ENCODE measurements at regions not wholly inside any gene's neighbourhood (a gene's known extent, or its start where the extent isn't known, plus 50 kb on each side); places are given as distances from the start of the nearest gene placed in this dataset.

DNA sequence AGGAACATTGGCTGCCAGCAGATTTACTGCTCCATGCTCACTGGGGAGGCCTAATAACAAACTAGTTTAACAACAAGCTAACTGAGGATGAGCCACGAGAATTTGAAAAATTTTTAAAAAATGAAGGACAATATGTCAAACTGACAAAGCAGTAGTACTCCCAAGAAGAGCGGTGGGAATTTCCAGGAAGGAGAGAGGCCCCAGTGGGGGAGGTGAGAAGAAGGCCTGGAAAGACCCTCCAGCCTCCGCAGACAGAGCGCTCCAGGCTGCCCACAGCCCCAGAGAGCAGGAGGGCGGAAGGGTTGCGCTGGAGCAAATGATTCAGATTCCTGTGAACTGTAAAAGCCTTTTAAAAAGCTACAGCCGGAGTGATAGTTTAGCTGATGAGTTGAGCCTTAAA is 78.5 kb downstream of the SIPA1L2 start:
- intact Hi-C loops (cut with DNase I), result loop anchor here in 1 of 2 donors (5.0 kb wide), 1 partner anchor 76 kb away; no protein-coding TSS in a partner anchor
- WGBS, 2 donors, result 94 to 96% methylated on average over 7 of the region's 7 CpGs
- Histone ChIP-seq H3K27ac (ENCODE audit: low read depth in 1 of 2, low read length in 2 of 2) (no peak overlapping the region), H3K9me3 (ENCODE audit: control insufficient read depth, low read length) (no peaks in the 10 kb centered on the region), H3K4me3 (ENCODE audit: low read length in 2 of 2) (no peak overlapping the region), H3K36me3 (ENCODE audit: control insufficient read depth in 1 of 2, insufficient read depth in 2 of 2, low read length in 1 of 2) (no peaks in the 10 kb centered on the region), H3K4me1 (ENCODE audit: control insufficient read depth in 1 of 2, insufficient read depth in 2 of 2, low read length in 2 of 2) (peaks cover 0 to 17% of the 10 kb centered on the region in 2 donors), H3K27me3 (ENCODE audit: control insufficient read depth in 1 of 2, insufficient read depth in 2 of 2, low read length in 1 of 2) (no peaks in the 10 kb centered on the region)
- no peak for ATAC-seq (ENCODE audit: low FRiP score)
- no peak for DNase-seq

DNA sequence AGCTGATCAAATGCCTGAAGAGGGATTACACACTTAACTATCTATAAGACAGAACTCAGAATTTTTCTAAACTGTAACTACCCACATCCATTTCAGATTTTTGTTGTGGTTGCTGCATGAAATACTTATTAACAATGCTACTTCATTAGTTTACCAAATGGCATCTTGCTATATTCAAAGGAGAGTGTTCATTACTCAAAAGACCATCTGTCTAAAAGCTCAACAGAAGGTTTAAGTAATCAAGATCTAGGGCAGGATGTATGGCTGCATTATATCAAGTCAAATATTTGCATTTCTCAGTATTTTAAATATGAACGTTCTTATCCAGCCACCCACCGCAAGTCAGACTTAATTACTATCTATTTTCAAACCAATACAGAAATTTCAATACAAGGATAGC is 79.9 kb downstream of the SIPA1L2 start:
- H3K4me1 ChIP-seq (ENCODE audit: control insufficient read depth in 1 of 2, insufficient read depth in 2 of 2, low read length in 2 of 2), result peaks cover 0 to 11% of the 10 kb centered on the region in 2 donors

DNA sequence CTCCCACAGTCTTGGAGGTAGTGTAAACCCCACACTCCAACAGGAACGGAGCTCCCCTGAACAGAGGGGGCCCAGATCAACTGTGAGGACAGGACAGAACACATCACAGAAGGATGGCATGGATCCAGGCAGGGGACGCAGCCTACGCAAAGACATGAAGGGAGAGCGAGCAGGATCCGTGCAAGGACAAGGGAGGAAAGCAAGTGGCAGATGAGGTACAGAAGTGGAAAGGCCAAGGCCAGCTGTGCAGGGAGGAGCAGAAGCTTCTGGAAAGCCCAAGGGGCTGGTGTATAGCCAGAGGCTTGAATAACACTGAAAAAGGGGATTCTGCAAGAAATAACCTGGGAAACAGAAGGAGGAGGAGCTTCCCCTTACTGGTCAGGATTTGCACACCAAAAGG is 81.2 kb downstream of the SIPA1L2 start:
- Histone ChIP-seq H3K27me3 (ENCODE audit: control insufficient read depth in 1 of 2, insufficient read depth in 2 of 2, low read length in 1 of 2) (no peaks in the 10 kb centered on the region), H3K9me3 (ENCODE audit: control insufficient read depth, low read length) (no peaks in the 10 kb centered on the region), H3K27ac (ENCODE audit: low read depth in 1 of 2, low read length in 2 of 2) (no peak overlapping the region), H3K4me3 (ENCODE audit: low read length in 2 of 2) (no peak overlapping the region), H3K4me1 (ENCODE audit: control insufficient read depth in 1 of 2, insufficient read depth in 2 of 2, low read length in 2 of 2) (peaks cover 0 to 5% of the 10 kb centered on the region in 2 donors), H3K36me3 (ENCODE audit: control insufficient read depth in 1 of 2, insufficient read depth in 2 of 2, low read length in 1 of 2) (no peaks in the 10 kb centered on the region)
- no peak for ATAC-seq (ENCODE audit: low FRiP score)
- DNase-seq, result no peak
- 97 to 98% methylated on average over 5 of the region's 5 CpGs for WGBS, 2 donors
- intact Hi-C loops (cut with DNase I), result no loop called here

More for the DNA sequence above, 79.9 kb downstream of the SIPA1L2 start:
- Histone ChIP-seq H3K4me3 (ENCODE audit: low read length in 2 of 2) (no peak overlapping the region), H3K27ac (ENCODE audit: low read depth in 1 of 2, low read length in 2 of 2) (no peak overlapping the region), H3K27me3 (ENCODE audit: control insufficient read depth in 1 of 2, insufficient read depth in 2 of 2, low read length in 1 of 2) (no peaks in the 10 kb centered on the region), H3K9me3 (ENCODE audit: control insufficient read depth, low read length) (no peaks in the 10 kb centered on the region), H3K36me3 (ENCODE audit: control insufficient read depth in 1 of 2, insufficient read depth in 2 of 2, low read length in 1 of 2) (no peaks in the 10 kb centered on the region)
- DNase-seq (no peak), ATAC-seq (ENCODE audit: low FRiP score) (no peak)
- intact Hi-C loops (cut with DNase I), result loop anchor here in 1 of 2 donors (5.0 kb wide), 1 partner anchor 77 kb away; no protein-coding TSS in a partner anchor
- WGBS, 2 donors, result 89 to 91% methylated on average over 2 of the region's 2 CpGs

DNA sequence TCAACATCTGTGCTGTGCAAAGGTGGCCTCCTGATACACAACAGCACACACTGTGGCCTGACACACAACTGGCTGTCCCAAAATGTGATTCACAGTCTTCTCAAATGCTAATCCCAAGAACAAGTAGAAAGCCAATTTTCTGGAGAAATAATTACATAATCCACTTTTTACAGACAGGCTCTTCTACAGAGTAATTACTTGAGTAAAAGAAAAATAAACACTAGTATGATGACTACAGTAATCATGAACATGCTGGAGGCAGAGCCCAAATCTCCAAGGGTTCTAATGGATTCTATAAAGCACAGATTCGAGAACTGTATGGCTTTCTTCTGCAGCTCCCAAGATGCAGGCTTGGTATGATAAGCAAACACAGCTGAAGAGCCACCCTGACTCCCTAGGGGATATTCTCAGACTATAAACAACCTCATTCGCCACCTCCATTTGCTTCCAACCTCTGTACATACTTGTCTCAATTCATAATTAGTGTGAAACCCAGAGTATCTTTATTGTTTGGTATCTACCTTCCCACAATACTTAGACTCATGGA is 81.9 kb downstream of the SIPA1L2 start:
- H3K9me3 ChIP-seq (ENCODE audit: control insufficient read depth, low read length), result no peaks in the 10 kb centered on the region
- H3K27ac ChIP-seq (ENCODE audit: low read depth in 1 of 2, low read length in 2 of 2), result no peak overlapping the region
- 92 to 94% methylated on average over 2 of the region's 2 CpGs for WGBS, 2 donors
- H3K4me1 ChIP-seq (ENCODE audit: control insufficient read depth in 1 of 2, insufficient read depth in 2 of 2, low read length in 2 of 2), result peaks cover 0 to 2% of the 10 kb centered on the region in 2 donors
- DNase-seq (no peak), ATAC-seq (ENCODE audit: low FRiP score) (no peak)
- no peaks in the 10 kb centered on the region for H3K27me3 ChIP-seq (ENCODE audit: control insufficient read depth in 1 of 2, insufficient read depth in 2 of 2, low read length in 1 of 2)
- H3K36me3 ChIP-seq (ENCODE audit: control insufficient read depth in 1 of 2, insufficient read depth in 2 of 2, low read length in 1 of 2), result no peaks in the 10 kb centered on the region
- no peak overlapping the region for H3K4me3 ChIP-seq (ENCODE audit: low read length in 2 of 2)
- intact Hi-C loops (cut with DNase I), result no loop called here

DNA sequence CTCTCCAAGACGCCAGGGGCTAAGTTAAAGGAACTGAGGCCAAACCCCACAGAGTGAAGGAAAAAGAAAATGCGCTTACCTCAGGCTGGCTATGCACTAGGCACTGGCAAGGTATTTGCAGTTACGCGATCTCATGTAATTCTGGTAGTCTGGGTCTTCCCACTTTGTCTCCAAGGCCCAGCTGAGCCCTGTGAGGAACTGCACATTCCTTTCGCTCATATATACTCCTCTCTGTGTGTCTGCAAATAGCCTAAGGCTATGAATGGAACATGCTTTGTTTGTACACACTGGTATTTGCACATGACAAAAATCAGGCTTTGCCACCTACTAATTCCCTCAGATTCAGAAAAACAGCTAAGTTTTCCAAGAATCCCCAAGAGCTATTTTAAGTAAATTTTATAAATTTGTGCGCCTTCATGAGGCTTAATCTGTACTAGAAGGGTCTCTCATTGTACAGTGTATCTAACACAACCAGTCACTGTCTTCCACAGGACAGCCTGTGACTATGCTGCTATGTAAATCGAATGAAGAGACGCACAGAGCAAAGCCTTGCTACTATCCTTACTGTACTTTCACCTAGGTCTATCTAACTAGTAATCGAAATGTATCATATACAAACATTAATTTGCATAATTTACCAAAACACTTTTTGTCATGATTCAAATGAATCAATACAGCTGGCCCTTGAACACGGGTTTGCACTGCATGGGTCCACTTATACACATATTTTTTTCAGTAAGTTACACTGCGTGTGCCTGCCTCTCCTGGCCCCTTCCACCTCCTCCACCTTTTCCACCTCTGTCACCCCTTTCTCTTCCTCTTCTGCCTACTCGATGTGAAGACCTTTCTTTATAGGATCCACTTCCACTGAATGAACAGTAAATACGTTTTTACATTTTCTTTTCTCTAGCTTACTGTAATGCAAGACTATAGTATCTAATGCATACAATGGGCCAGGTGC is 87.0 kb downstream of the SIPA1L2 start:
- ATAC-seq (ENCODE audit: low FRiP score) (no peak), DNase-seq (no peak)
- H3K4me1 ChIP-seq (ENCODE audit: control insufficient read depth in 1 of 2, insufficient read depth in 2 of 2, low read length in 2 of 2), result no peaks in the 10 kb centered on the region
- peaks cover 0 to 1% of the 10 kb centered on the region in 2 donors for H3K36me3 ChIP-seq (ENCODE audit: control insufficient read depth in 1 of 2, insufficient read depth in 2 of 2, low read length in 1 of 2)
- H3K27ac ChIP-seq (ENCODE audit: low read depth in 1 of 2, low read length in 2 of 2), result no peak overlapping the region
- H3K4me3 ChIP-seq (ENCODE audit: low read length in 2 of 2), result no peak overlapping the region
- intact Hi-C loops (cut with DNase I), result no loop called here
- no peaks in the 10 kb centered on the region for H3K27me3 ChIP-seq (ENCODE audit: control insufficient read depth in 1 of 2, insufficient read depth in 2 of 2, low read length in 1 of 2)
- no peaks in the 10 kb centered on the region for H3K9me3 ChIP-seq (ENCODE audit: control insufficient read depth, low read length)
- WGBS, 2 donors, result 91% methylated on average over 13 of the region's 13 CpGs

DNA sequence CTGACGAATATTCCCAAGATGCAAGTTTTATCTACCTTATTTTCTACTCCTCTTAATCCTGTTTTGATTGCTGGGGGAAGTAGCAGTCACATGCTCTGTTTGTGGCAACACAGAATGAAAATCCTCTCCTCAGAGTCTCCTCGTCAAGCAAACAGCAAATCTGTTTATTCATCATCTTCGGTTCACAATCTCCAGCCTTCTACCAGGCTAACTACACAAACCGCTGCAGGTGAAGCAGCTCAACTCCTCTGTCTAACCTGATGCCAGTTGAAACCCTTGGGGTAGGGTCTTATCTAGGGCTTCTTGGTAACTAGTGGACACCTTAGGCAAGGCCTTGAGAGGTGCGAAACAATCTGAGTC is 91.0 kb downstream of the SIPA1L2 start:
- peaks cover 0 to 1% of the 10 kb centered on the region in 2 donors for H3K36me3 ChIP-seq (ENCODE audit: control insufficient read depth in 1 of 2, insufficient read depth in 2 of 2, low read length in 1 of 2)
- H3K4me3 ChIP-seq (ENCODE audit: low read length in 2 of 2), result no peak overlapping the region
- ATAC-seq (ENCODE audit: low FRiP score) (no peak), DNase-seq (no peak)
- no peaks in the 10 kb centered on the region for H3K27me3 ChIP-seq (ENCODE audit: control insufficient read depth in 1 of 2, insufficient read depth in 2 of 2, low read length in 1 of 2)
- intact Hi-C loops (cut with DNase I), result no loop called here
- 95% methylated on average over 5 of the region's 5 CpGs for WGBS, 2 donors
- H3K9me3 ChIP-seq (ENCODE audit: control insufficient read depth, low read length), result no peaks in the 10 kb centered on the region
- no peak overlapping the region for H3K27ac ChIP-seq (ENCODE audit: low read depth in 1 of 2, low read length in 2 of 2)
- no peaks in the 10 kb centered on the region for H3K4me1 ChIP-seq (ENCODE audit: control insufficient read depth in 1 of 2, insufficient read depth in 2 of 2, low read length in 2 of 2)

DNA sequence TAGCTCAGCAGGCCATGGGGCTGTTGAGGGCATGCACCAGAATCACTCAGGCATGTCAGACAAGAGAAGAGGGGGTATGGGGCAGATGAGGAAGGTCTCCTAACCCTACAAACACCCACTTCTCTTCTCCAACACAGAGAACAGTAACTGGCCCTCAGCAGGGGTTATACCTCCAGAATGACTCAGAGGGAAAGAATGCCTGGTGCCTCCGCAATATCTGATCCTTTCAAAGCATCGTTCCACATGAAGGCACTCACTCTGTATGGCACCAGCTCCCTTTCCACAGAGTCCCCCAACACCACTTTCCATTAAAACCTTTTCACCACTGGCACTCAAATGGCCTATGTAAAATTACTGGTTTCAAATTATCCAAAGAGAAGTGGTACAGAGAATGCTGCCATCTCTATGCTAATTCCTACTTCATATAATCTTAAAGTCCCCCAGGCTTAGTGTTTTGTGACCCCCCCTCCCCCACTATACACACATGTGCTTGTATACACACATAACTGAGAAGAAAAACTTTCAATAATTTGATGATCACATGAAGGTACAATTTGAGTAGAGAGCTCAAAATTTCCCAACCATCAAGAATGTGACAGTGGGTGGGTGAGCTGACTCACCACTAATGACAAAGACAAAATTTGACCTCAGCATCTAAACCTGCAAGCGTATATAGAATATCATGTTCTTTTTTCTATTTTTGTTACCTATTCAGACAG is 91.5 kb downstream of the SIPA1L2 start:
- intact Hi-C loops (cut with DNase I), result no loop called here
- Histone ChIP-seq H3K36me3 (ENCODE audit: control insufficient read depth in 1 of 2, insufficient read depth in 2 of 2, low read length in 1 of 2) (peaks cover 0 to 1% of the 10 kb centered on the region in 2 donors), H3K4me1 (ENCODE audit: control insufficient read depth in 1 of 2, insufficient read depth in 2 of 2, low read length in 2 of 2) (no peaks in the 10 kb centered on the region), H3K27me3 (ENCODE audit: control insufficient read depth in 1 of 2, insufficient read depth in 2 of 2, low read length in 1 of 2) (no peaks in the 10 kb centered on the region), H3K9me3 (ENCODE audit: control insufficient read depth, low read length) (no peaks in the 10 kb centered on the region), H3K27ac (ENCODE audit: low read depth in 1 of 2, low read length in 2 of 2) (no peak overlapping the region), H3K4me3 (ENCODE audit: low read length in 2 of 2) (no peak overlapping the region)
- ATAC-seq (ENCODE audit: low FRiP score) (no peak), DNase-seq (no peak)
- 83 to 86% methylated on average over 3 of the region's 3 CpGs for WGBS, 2 donors

DNA sequence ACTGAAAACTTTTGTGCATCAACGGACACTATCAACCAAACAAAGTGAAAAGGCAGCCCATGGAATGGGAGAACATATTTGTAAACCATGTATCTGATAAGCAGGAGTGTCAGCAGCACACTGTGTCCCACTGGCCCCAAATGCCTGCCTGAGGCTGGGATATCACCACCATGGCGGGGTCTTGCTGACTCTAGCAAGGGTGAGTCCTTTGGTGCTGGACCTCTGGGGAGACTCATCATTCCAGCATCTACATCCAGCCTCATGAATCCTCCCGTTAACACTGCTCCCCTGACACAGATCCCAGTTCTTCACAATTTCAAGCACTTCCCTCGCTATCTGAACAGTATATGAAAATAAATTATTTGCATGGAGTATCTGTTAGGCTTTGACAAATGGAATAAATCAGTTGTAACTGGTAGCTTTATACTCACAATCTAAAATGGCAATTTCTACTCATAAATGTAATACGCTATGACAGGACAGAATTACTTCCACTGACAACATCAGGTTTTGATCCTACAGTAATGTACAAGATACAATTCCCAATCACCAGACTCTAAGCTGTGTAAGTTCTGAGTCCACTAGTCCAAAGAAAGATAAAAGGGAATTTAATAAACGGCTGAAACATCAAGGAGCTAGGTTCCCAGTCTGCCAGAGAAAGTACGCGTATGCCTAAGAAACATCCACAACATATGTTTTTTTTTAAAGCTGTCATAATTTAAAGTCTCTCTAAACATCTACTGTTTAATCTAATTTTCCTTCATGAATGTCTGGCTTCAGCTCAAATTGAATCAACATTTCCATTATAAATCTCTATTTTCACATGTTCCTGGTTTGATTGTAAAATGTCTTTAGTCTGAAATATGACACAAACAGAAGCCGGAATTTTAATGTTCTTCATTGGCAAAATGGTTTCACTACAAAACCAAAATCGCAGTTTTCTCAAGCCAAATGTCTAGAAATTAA is 95.1 kb downstream of the SIPA1L2 start:
- H3K27ac ChIP-seq (ENCODE audit: low read depth in 1 of 2, low read length in 2 of 2), result no peak overlapping the region

More for the DNA sequence above, 95.1 kb downstream of the SIPA1L2 start:
- no peaks in the 10 kb centered on the region for H3K4me1 ChIP-seq (ENCODE audit: control insufficient read depth in 1 of 2, insufficient read depth in 2 of 2, low read length in 2 of 2)
- peaks cover 0 to 3% of the 10 kb centered on the region in 2 donors for H3K36me3 ChIP-seq (ENCODE audit: control insufficient read depth in 1 of 2, insufficient read depth in 2 of 2, low read length in 1 of 2)
- WGBS, 2 donors, result 92% methylated on average over 10 of the region's 10 CpGs
- ATAC-seq (ENCODE audit: low FRiP score) (no peak), DNase-seq (no peak)
- intact Hi-C loops (cut with DNase I), result no loop called here
- no peak overlapping the region for H3K4me3 ChIP-seq (ENCODE audit: low read length in 2 of 2)
- no peaks in the 10 kb centered on the region for H3K27me3 ChIP-seq (ENCODE audit: control insufficient read depth in 1 of 2, insufficient read depth in 2 of 2, low read length in 1 of 2)
- no peaks in the 10 kb centered on the region for H3K9me3 ChIP-seq (ENCODE audit: control insufficient read depth, low read length)
